GM13976 (cell line): ENCODE measurements at regions not wholly inside any gene's neighbourhood (a gene's known extent, or its start where the extent isn't known, plus 50 kb on each side); places are given as distances from the start of the nearest gene placed in this dataset.
"Not testable (repeated sequence)": the region's sequence is repeated elsewhere in the genome, so short reads cannot be mapped to it uniquely, and the experiment has no call there.

Experiments
- DNase-seq: peaks from one replicate; pipeline ENCODE4 v3.0.0; 2012; ENCODE audit warnings: low spot score
- in situ Hi-C: fragments of 300-500 bp; cut with MboI; formaldehyde crosslinking; loops from one replicate; pipeline ENCODE4 v1.12.0; 2022; ENCODE audit warnings: low sequenced_read_pairs, mixed read lengths, inconsistent platforms; ENCODE audit not compliant: unreplicated experiment
- TF ChIP-seq, protein P1 (sequence below): IDR thresholded peaks from 2 replicates; pipeline ENCODE4 v1.5.1; 2012; ENCODE audit warnings: borderline replicate concordance, mild to moderate bottlenecking; ENCODE audit not compliant: insufficient read depth; ENCODE audit errors: extremely low read depth, missing control alignments, control extremely low read depth

DNA sequence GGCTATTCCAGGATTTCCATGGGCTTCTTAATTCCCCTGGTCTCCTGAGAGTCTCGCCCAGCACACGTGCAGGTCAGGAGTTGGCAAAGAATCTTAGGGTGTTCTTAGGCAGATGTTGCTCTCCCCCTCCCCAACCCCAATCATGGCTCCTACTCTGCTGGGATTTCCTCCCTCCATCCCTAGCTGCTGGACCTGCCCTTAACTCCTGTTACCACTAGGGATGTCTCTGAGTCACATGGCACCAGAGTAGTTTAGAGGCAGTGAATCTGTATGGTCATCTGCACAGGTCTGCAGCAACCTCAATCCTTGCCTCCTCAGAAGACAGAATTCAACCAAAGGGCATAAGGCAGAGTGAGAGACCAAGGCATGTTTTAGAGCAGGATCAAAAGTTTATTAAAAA lies 51.8 kb upstream of the CHST3 start:
- TF ChIP-seq, protein P1, sequence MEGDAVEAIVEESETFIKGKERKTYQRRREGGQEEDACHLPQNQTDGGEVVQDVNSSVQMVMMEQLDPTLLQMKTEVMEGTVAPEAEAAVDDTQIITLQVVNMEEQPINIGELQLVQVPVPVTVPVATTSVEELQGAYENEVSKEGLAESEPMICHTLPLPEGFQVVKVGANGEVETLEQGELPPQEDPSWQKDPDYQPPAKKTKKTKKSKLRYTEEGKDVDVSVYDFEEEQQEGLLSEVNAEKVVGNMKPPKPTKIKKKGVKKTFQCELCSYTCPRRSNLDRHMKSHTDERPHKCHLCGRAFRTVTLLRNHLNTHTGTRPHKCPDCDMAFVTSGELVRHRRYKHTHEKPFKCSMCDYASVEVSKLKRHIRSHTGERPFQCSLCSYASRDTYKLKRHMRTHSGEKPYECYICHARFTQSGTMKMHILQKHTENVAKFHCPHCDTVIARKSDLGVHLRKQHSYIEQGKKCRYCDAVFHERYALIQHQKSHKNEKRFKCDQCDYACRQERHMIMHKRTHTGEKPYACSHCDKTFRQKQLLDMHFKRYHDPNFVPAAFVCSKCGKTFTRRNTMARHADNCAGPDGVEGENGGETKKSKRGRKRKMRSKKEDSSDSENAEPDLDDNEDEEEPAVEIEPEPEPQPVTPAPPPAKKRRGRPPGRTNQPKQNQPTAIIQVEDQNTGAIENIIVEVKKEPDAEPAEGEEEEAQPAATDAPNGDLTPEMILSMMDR: no peak
- in situ Hi-C loops: no loop called here
- no peak for DNase-seq

DNA sequence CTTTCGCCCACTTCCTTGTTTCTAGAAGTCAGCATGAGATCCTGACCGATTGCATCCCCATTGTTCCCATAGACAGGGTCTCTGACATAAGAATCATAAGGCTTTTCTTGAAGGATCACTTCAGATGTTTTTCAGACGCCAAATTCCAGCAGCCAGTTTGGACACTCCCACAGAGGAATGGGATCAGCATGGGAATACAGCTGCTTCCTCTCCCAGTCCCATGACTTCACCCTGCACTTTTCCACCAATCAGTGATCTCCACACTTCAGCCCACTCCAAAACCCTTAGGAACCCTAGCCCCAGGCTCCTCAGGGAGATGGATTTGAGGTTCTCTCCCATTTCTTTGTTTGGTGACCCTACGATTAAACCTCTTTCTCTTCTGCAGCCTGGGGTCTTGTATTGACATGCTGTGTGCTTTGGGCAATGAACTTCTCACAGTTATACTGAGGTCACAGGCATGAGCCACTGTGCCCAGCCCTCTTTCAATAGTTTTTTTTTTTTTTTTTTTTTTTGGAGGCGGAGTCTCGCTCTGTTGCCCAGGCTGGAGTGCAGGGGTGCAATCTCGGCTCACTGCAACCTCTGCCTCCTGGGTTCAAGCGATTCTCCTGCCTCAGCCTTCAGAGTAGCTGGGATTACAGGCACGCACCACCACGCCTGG lies 52.8 kb upstream of the CHST3 start:
- no peak for DNase-seq
- in situ Hi-C loops: no loop called here
- TF ChIP-seq, protein P1: no peak

DNA sequence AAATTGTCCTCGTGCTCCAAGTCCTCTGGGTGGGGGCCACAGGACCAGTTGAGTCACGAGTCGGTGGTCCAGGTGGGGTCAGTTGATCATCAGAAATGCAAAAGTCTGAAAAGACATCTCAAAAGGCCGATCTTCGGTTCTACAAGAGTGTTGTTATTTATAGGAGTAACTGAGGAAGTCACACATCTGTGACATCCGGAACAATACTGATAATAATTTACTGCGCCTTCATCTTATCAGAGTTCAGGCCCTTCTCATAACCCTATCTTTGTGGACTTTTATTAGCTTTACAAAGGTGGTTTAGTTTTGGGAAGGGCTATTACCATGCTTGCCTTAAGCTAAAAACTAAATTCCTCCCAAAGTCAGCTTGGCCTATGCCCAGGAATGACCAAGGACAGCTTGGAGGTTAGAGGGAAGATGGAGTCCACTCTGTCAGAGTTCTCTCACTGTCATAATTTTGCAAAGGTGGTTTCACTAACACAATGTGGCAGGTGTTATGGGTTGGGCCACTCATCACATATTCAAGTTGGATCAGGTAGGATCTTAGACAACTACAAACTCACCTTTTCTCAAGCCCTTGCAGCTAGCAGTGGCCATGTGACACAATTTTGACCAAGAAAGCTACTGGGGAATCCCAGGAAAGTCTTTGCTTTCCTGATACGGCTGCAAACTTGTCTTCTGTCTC lies 54.7 kb upstream of the CHST3 start:
- TF ChIP-seq, protein P1: no peak

DNA sequence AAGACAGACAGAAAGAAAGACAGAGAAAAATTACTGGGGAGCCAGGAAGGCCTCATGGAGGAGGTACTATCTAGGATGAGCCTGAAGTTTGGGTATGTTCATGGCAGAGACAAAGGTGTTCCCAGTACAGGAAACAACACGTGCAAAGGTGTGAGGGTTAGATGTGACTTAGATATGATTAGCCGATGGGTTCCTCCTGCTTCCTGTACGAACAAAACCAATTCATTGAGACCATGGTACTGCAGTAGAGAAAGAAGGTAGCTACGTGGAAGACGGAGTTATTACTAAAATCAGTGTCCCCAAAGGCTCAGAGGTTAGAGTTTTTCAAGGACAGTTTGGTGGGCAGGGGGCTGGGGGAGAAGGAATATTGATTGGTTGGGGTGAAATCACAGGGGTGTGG lies 55.2 kb upstream of the CHST3 start:
- TF ChIP-seq, protein P1: no peak
- in situ Hi-C loops: no loop called here
- no peak for DNase-seq

More for the DNA sequence above, 54.7 kb upstream of the CHST3 start:
- in situ Hi-C loops: no loop called here
- DNase-seq: no peak

GRCh38 chr10:71905164-71905563 lies 54.1 kb upstream of the PSAP start:
- TF ChIP-seq, protein P1: no peak
- DNase-seq: no peak
- in situ Hi-C loops: no loop called here

GRCh38 chr10:71903636-71904250 lies 52.7 kb upstream of the PSAP start:
- in situ Hi-C loops: loop anchor here (5.0 kb wide), 1 partner anchor 144 kb away; no protein-coding TSS in a partner anchor

DNA sequence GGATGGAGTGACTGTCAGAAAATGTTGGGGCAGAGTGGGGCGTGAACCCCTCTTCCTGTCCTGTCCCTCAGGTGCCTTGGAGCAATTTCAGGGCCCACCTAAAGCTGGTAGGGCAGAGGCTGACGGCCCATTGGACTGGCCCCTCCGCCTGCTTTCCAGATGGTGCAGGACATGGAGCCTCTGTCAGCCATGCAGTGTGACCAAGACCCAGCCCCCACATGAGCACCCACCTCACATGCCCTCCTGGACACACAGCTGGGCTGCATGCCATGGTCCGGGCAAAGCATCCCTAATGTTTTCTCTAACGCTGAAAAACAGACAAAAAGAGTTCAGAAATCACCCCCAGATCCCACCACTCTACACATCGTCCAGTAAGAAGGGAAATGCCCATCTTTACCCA lies 51.3 kb upstream of the PSAP start:
- DNase-seq: no peak
- in situ Hi-C loops: loop anchor here (5.0 kb wide), 1 partner anchor 145 kb away; no protein-coding TSS in a partner anchor
- TF ChIP-seq, protein P1: no peak

More at GRCh38 chr10:71903636-71904250, 52.7 kb upstream of the PSAP start:
- DNase-seq: not testable (repeated sequence)
